Esophagus squamous epithelium (tissue), 4 donors: ENCODE measurements at regions not wholly inside any gene's neighbourhood (a gene's known extent, or its start where the extent isn't known, plus 50 kb on each side); places are given as distances from the start of the nearest gene placed in this dataset.

Source experiments
- CTCF ChIP-seq, 6 experiments: fragments of 450-650 bp in 4 of 6; fragments of 200-600 bp in 2 of 6; sonication (generic) in 2 of 6; IDR thresholded peaks; one replicate each; pipeline ENCODE4 v1.5.1; 2016 to 2019; ENCODE audit warnings: antibody characterized with exemption in 6 of 6, mild to moderate bottlenecking in 4 of 6, moderate library complexity in 4 of 6
- POLR2A ChIP-seq, 4 donors: fragments of 450-650 bp; IDR thresholded peaks; one replicate each; pipeline ENCODE4 v1.6.1; 2017; ENCODE audit warnings: antibody characterized with exemption in 4 of 4, mild to moderate bottlenecking in 4 of 4, moderate library complexity in 3 of 4

GRCh38 chr5:164561933-164562872 lies 1056.8 kb downstream of the MAT2B start:
- no peak for TF ChIP-seq CTCF (IDR thresholded peaks at IDR 0.05)
- TF ChIP-seq POLR2A (IDR thresholded peaks at IDR 0.05), result no peak
